ENCODE measurements at regions not wholly inside any gene's neighbourhood (a gene's known extent, or its start where the extent isn't known, plus 50 kb on each side); places are given as distances from the start of the nearest gene placed in this dataset.

DNA sequence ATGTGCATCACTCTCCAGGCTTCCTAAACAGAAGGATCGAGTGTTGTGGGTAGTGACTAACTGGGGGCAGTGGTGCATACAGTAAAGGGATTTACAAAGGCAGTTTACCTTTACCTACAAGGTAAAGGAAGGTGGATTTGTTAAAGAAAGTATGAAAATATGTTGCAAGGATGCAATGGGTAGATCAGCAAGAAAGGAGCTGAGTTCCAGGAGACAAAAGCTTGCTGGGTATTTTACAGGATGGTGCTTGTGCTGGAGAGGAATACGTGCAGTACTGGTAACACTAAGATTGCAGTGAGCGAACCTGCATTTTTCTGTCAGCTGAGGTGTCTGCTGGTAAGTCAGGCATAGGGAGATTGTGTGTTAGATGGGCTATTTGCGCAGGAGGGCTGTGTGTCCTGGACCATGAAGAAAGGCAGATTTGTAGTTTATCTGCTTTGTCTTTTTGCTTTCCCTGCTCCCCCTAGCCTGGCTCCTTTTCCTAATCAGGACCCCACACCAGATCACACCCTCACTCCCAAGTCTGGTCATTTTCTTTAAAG, 304.6 kb downstream of the THBS2 start:
- no peak overlapping the region for H3K27ac ChIP-seq (ENCODE audit: low read depth, low read length)
- H3K4me1 ChIP-seq (ENCODE audit: insufficient read depth, low read length): no peaks in the 10 kb centered on the region
- 97% methylated on average over 4 of the region's 4 CpGs for WGBS
- H3K4me3 ChIP-seq (ENCODE audit: low read length): no peak overlapping the region
- H3K36me3 ChIP-seq (ENCODE audit: insufficient read depth, low read length): no peaks in the 10 kb centered on the region
- H3K9me3 ChIP-seq (ENCODE audit: insufficient read depth, low read depth, low read length): peaks cover 8% of the 10 kb centered on the region
- H3K27me3 ChIP-seq (ENCODE audit: insufficient read depth, low read length): no peaks in the 10 kb centered on the region
- H3K9ac ChIP-seq (ENCODE audit: low read depth, low read length): no peak overlapping the region

DNA sequence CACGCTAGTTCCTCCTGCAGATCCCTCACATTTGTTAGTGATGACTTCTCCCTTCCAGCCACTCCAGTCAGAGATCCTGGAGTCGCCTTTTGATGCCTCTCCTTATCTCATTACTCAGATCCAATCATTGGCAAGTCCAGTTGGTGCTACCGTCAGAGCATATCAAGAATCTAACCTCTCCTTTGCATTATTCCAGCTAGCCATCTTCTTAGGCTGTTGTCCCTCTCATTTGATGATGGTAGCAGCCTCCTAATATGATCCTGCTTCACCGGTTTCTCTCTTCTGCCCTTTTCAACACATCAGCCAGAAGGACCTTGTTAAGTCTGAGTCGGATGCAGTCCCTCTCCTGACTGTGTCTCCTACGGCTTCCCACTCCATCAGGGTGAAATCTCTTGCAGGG, 305.6 kb downstream of the THBS2 start:
- H3K36me3 ChIP-seq (ENCODE audit: insufficient read depth, low read length): no peaks in the 10 kb centered on the region
- H3K4me3 ChIP-seq (ENCODE audit: low read length): no peak overlapping the region
- no peak overlapping the region for H3K9ac ChIP-seq (ENCODE audit: low read depth, low read length)
- WGBS: 86% methylated on average over 6 of the region's 6 CpGs
- no peak overlapping the region for H3K27ac ChIP-seq (ENCODE audit: low read depth, low read length)
- no peaks in the 10 kb centered on the region for H3K4me1 ChIP-seq (ENCODE audit: insufficient read depth, low read length)
- H3K27me3 ChIP-seq (ENCODE audit: insufficient read depth, low read length): no peaks in the 10 kb centered on the region
- peaks cover 8% of the 10 kb centered on the region for H3K9me3 ChIP-seq (ENCODE audit: insufficient read depth, low read depth, low read length)

DNA sequence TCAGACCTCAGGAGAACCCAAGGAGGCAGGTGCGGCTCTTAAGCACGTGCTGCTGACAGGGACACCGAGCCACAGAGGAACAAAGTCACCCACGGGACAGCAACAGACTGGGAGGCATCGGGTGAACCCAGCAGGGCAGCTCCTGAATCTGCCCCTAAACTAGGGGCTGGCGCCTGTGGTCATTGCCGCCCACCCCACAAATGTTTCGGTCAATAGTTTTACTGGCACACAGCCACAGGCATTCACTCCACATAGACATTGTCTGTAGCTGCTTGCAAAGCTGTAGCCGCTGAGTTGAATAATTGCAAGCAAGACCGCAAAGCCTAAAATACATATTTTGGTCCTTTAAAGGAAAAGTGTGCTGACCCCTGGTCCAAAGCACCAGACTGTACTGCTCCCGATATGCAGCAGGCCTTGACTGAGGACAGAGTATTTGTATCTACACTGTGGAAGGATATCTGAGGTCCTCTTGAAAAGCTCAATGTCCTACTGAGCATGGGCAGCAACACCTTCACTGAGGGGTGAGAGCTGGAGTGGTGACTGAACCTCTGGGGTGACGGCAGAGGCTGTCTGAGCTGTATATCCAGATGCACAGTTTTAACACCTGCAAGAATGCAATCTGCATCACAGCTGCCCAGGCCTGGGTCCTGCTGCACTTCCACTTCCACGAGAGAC, 310.3 kb downstream of the THBS2 start:
- H3K9me3 ChIP-seq (ENCODE audit: insufficient read depth, low read depth, low read length): no peaks in the 10 kb centered on the region
- no peaks in the 10 kb centered on the region for H3K4me1 ChIP-seq (ENCODE audit: insufficient read depth, low read length)
- H3K9ac ChIP-seq (ENCODE audit: low read depth, low read length): no peak overlapping the region
- no peaks in the 10 kb centered on the region for H3K27me3 ChIP-seq (ENCODE audit: insufficient read depth, low read length)
- H3K4me3 ChIP-seq (ENCODE audit: low read length): no peak overlapping the region
- WGBS: 93% methylated on average over 12 of the region's 13 CpGs
- H3K27ac ChIP-seq (ENCODE audit: low read depth, low read length): no peak overlapping the region
- H3K36me3 ChIP-seq (ENCODE audit: insufficient read depth, low read length): no peaks in the 10 kb centered on the region

DNA sequence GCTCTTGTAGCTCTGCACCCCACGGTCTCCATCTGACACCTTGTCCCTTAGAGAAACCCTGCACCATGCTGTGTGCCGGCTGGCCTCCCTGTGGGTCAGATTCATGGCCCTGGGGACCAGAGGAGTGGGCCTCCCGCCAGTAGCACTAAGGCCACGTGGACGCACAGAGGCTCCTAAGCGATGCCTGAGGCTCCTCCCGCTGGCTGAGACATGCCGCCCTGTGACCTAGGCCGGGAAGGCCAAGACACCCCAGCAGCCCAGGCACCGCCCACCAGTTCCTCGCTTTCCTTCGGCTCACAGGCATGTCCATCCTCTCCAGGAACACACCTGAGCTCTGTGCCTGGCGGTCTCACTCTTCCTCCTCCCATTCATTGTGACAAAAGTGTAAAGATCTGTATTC, 311.0 kb downstream of the THBS2 start:
- H3K9ac ChIP-seq (ENCODE audit: low read depth, low read length): no peak overlapping the region
- H3K9me3 ChIP-seq (ENCODE audit: insufficient read depth, low read depth, low read length): no peaks in the 10 kb centered on the region
- H3K36me3 ChIP-seq (ENCODE audit: insufficient read depth, low read length): no peaks in the 10 kb centered on the region
- no peak overlapping the region for H3K27ac ChIP-seq (ENCODE audit: low read depth, low read length)
- 95% methylated on average over 13 of the region's 13 CpGs for WGBS
- H3K4me3 ChIP-seq (ENCODE audit: low read length): no peak overlapping the region
- no peaks in the 10 kb centered on the region for H3K27me3 ChIP-seq (ENCODE audit: insufficient read depth, low read length)
- no peaks in the 10 kb centered on the region for H3K4me1 ChIP-seq (ENCODE audit: insufficient read depth, low read length)

DNA sequence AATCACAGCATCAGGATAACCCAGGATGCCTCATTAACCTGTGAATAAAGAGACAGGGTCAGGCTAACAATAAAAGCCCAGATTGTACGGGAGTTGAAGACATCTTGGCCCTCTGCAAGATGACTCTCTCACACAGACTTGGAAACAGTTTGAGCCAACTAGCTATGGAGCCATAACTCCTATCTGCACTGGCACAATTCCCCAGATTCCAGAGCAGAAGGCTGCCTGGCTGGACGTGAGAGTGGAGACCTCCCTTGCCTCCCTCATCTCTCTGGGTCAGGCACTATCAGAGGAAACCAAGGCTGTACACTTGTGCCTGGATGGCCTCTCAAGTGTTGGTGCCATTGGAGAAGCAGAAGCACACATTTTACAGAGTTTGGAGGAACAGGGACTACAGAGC, 312.6 kb downstream of the THBS2 start:
- no peaks in the 10 kb centered on the region for H3K36me3 ChIP-seq (ENCODE audit: insufficient read depth, low read length)
- H3K4me3 ChIP-seq (ENCODE audit: low read length): no peak overlapping the region
- no peaks in the 10 kb centered on the region for H3K27me3 ChIP-seq (ENCODE audit: insufficient read depth, low read length)
- H3K9ac ChIP-seq (ENCODE audit: low read depth, low read length): no peak overlapping the region
- WGBS: 96% methylated on average over 2 of the region's 2 CpGs
- H3K27ac ChIP-seq (ENCODE audit: low read depth, low read length): no peak overlapping the region
- H3K4me1 ChIP-seq (ENCODE audit: insufficient read depth, low read length): no peaks in the 10 kb centered on the region
- no peaks in the 10 kb centered on the region for H3K9me3 ChIP-seq (ENCODE audit: insufficient read depth, low read depth, low read length)

DNA sequence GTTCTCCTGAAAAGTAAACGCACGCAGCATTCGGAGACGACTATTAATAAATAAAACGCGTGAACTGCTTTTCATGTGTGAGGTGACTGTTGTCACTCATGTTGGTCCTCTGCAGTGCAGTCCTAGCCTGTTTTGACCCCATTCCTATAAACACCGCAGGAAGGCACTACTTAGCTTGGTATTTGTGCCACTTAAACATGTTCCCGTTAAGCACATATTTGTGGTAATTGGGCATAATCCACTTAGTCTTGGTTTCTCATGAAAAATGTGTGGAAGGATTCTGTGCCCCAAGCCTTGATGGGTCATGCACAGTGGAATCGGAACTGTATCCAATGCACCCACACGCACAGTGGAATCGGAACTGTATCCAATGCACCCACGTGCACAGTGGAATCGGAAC, 313.9 kb downstream of the THBS2 start:
- Histone ChIP-seq H3K9ac (ENCODE audit: low read depth, low read length) (no peak overlapping the region), H3K4me1 (ENCODE audit: insufficient read depth, low read length) (no peaks in the 10 kb centered on the region), H3K4me3 (ENCODE audit: low read length) (no peak overlapping the region), H3K27me3 (ENCODE audit: insufficient read depth, low read length) (no peaks in the 10 kb centered on the region), H3K36me3 (ENCODE audit: insufficient read depth, low read length) (no peaks in the 10 kb centered on the region), H3K9me3 (ENCODE audit: insufficient read depth, low read depth, low read length) (no peaks in the 10 kb centered on the region), H3K27ac (ENCODE audit: low read depth, low read length) (no peak overlapping the region)
- 95% methylated on average over 13 of the region's 13 CpGs for WGBS

DNA sequence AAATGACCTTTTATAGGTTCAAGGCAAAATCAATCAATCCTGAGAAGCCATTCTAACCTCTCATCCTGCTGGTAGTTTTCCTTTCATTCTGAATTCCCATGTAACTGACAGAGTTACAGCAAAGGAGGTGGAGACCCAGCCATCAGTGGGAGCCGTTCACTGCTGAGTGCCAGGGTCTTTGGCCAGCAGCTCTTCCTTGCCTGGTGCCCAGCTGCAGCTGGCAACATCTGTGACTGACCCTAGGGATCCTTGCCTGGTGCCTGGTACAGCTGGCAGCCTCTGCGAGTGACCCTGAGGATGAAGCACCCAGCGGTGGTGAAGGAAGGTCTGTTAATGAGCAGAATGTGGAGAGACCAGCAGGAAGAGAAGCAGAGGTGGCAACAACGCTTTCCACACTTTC, 314.6 kb downstream of the THBS2 start:
- Histone ChIP-seq H3K9ac (ENCODE audit: low read depth, low read length) (no peak overlapping the region), H3K27ac (ENCODE audit: low read depth, low read length) (no peak overlapping the region), H3K4me1 (ENCODE audit: insufficient read depth, low read length) (no peaks in the 10 kb centered on the region), H3K9me3 (ENCODE audit: insufficient read depth, low read depth, low read length) (no peaks in the 10 kb centered on the region), H3K27me3 (ENCODE audit: insufficient read depth, low read length) (no peaks in the 10 kb centered on the region), H3K4me3 (ENCODE audit: low read length) (no peak overlapping the region), H3K36me3 (ENCODE audit: insufficient read depth, low read length) (no peaks in the 10 kb centered on the region)
- 87% methylated on average over 4 of the region's 4 CpGs for WGBS

DNA sequence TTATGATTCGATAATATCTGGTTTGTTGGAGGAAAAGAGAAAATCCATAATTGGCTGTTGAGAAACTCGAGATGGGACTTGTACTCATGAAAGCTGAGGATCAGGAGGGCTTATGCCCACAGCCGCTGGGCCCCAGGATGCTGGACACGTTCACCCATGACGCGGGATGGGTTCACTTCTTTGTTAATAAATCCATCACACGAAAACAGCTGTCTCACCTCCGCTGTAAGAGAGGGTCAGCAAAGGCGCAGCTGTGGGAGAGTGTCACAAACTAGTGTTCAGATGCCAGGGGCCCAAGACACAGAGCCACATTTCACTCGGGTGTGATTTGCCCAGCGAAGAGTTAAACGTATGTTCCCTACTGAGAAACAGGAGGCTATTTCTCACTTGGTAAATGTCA, 315.1 kb downstream of the THBS2 start:
- Histone ChIP-seq H3K9me3 (ENCODE audit: insufficient read depth, low read depth, low read length) (no peaks in the 10 kb centered on the region), H3K27ac (ENCODE audit: low read depth, low read length) (no peak overlapping the region), H3K36me3 (ENCODE audit: insufficient read depth, low read length) (no peaks in the 10 kb centered on the region), H3K4me1 (ENCODE audit: insufficient read depth, low read length) (no peaks in the 10 kb centered on the region), H3K9ac (ENCODE audit: low read depth, low read length) (no peak overlapping the region), H3K4me3 (ENCODE audit: low read length) (no peak overlapping the region), H3K27me3 (ENCODE audit: insufficient read depth, low read length) (no peaks in the 10 kb centered on the region)
- 94% methylated on average over 12 of the region's 12 CpGs for WGBS

DNA sequence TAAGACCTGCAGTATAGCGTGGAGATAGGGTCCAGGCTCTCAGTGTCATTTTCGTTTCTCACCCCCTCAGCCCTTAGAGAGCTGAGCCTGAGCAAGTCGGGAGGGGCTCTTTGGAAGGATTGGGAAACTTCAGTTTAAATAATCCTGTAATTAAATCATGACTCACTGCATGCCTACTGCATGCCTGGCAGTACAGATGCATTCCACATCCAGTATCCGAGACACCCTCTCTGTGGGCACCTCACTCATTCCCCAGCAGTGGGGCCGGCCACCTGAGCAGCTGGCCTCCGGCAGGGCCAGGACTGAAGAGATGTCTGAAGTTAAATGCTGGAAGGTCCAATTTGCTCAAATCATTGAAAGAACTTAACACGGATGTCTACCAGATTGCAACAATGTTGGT, 316.6 kb downstream of the THBS2 start:
- no peaks in the 10 kb centered on the region for H3K27me3 ChIP-seq (ENCODE audit: insufficient read depth, low read length)
- H3K27ac ChIP-seq (ENCODE audit: low read depth, low read length): no peak overlapping the region

DNA sequence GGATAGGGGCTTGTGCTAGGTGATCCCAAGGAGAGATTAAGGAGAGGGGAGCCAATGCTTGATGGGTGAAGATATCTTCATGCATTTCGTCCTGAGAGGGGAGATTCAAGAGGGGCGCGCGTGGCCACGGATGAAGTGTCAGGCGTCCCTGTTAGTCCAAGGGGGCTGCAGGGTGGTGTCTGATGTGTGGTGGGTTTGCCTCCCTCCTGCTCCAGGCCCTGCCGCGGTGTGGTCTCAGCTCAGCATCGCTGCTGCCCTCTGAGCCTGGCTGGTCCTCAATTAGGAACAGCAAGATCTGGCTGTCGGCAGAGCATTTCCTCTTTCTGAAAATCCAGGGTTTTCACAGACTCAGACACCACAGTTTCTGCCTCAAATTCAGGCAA, 318.0 kb downstream of the THBS2 start:
- H3K9me3 ChIP-seq (ENCODE audit: insufficient read depth, low read depth, low read length): peaks cover 21% of the 10 kb centered on the region
- H3K27me3 ChIP-seq (ENCODE audit: insufficient read depth, low read length): no peaks in the 10 kb centered on the region
- no peaks in the 10 kb centered on the region for H3K36me3 ChIP-seq (ENCODE audit: insufficient read depth, low read length)
- H3K27ac ChIP-seq (ENCODE audit: low read depth, low read length): no peak overlapping the region
- no peaks in the 10 kb centered on the region for H3K4me1 ChIP-seq (ENCODE audit: insufficient read depth, low read length)
- H3K4me3 ChIP-seq (ENCODE audit: low read length): no peak overlapping the region
- H3K9ac ChIP-seq (ENCODE audit: low read depth, low read length): no peak overlapping the region
- 92% methylated on average over 10 of the region's 10 CpGs for WGBS

More for the DNA sequence above, 316.6 kb downstream of the THBS2 start:
- Histone ChIP-seq H3K4me1 (ENCODE audit: insufficient read depth, low read length) (no peaks in the 10 kb centered on the region), H3K9ac (ENCODE audit: low read depth, low read length) (no peak overlapping the region), H3K9me3 (ENCODE audit: insufficient read depth, low read depth, low read length) (peaks cover 14% of the 10 kb centered on the region), H3K36me3 (ENCODE audit: insufficient read depth, low read length) (no peaks in the 10 kb centered on the region), H3K4me3 (ENCODE audit: low read length) (no peak overlapping the region)
- 91% methylated on average over 6 of the region's 7 CpGs for WGBS

DNA sequence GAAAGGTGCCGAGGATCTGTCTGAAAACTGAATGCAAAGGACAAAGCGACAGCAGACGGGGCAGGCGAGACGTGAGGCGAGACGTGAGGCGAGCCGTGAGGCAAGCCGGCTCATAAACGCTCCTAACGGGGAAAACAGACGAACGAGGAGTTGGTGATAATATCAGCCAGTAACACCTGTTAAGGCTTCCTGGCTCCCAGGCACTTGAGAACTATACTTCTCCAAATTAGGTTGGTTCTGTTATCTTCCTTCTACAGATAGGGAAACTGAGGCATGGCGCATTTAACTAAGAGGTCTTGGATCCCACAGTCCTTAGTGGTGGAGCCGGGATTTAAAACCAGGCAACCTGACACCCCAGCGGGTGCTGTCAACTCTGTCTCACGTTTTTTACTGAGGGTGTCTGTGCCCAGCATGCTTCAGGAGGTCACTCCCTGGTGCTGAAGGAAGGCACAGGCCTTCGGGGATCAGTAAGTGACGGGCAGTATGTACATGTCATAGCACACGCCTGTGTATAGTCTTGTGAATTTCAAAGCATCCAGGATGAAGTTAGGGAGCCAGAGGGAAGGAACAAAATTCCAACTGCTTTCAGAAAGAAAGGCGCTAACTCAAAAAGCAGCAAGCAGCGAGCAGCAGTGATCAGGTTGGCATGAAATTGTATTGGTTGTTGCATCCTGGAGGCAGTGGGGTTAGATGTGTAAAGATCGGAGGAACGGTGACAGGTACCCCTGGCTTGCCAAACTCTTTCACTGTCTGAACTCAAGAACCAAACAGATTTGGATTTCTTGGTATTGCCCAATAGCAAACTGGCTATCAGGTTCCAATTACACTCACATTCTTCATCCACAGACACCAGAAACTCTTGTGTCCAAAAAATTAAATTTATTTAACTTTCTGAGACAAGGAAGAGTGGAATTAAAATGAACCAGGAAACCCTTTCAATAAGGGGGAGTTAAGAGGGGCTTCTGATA, 318.7 kb downstream of the THBS2 start:
- 84% methylated on average over 25 of the region's 25 CpGs for WGBS
- no peaks in the 10 kb centered on the region for H3K27me3 ChIP-seq (ENCODE audit: insufficient read depth, low read length)
- no peak overlapping the region for H3K27ac ChIP-seq (ENCODE audit: low read depth, low read length)
- H3K4me1 ChIP-seq (ENCODE audit: insufficient read depth, low read length): no peaks in the 10 kb centered on the region
- no peaks in the 10 kb centered on the region for H3K36me3 ChIP-seq (ENCODE audit: insufficient read depth, low read length)
- peaks cover 27% of the 10 kb centered on the region for H3K9me3 ChIP-seq (ENCODE audit: insufficient read depth, low read depth, low read length)
- H3K9ac ChIP-seq (ENCODE audit: low read depth, low read length): no peak overlapping the region
- H3K4me3 ChIP-seq (ENCODE audit: low read length): no peak overlapping the region

Data from HUES64 (cell line).